ENCODE measurements at regions not wholly inside any gene's neighbourhood (a gene's known extent, or its start where the extent isn't known, plus 50 kb on each side); places are given as distances from the start of the nearest gene placed in this dataset.

GRCh38 chr3:43957553-43957952 is 266.8 kb downstream of the ABHD5 start:
- H3K79me2 ChIP-seq (replicated peaks; ENCODE audit: insufficient read depth) = no peaks in the 10 kb centered on the region
- no peak overlapping the region for H3K4me3 ChIP-seq
- H3K27ac ChIP-seq (ENCODE audit: low read depth) = no peak overlapping the region
- no peaks in the 10 kb centered on the region for H3K36me3 Mint-ChIP-seq (ENCODE audit: low read depth)
- no peak overlapping the region for H3K4me2 ChIP-seq
- no peak for DNase-seq (ENCODE audit: low spot score)
- H3K9me2 ChIP-seq (ENCODE audit: insufficient read depth) = 0 out of 2 replicates have a peak, but pooled peaks cover 4% of the 10 kb centered on the region
- no peaks in the 10 kb centered on the region for H4K20me1 ChIP-seq (replicated peaks; ENCODE audit: insufficient read depth)
- TF ChIP-seq REST (IDR thresholded peaks at IDR 0.05; ENCODE audit: unreplicated experiment) (no peak), CREB1 (CRISPR knock-in tag; IDR thresholded peaks at IDR 0.05; ENCODE audit: low read depth) (no peak), EZH2 (IDR thresholded peaks at IDR 0.05; ENCODE audit: low read depth, unreplicated experiment) (no peak), POLR2AphosphoS5 (IDR thresholded peaks at IDR 0.05; ENCODE audit: low read depth) (no peak), ZNF331 (CRISPR knock-in tag; IDR thresholded peaks at IDR 0.05; ENCODE audit: low read depth) (no peak), ZNF114 (CRISPR knock-in tag; IDR thresholded peaks at IDR 0.05) (no peak), ETS1 (IDR thresholded peaks at IDR 0.05) (no peak), EZH2phosphoT487 (IDR thresholded peaks at IDR 0.05; ENCODE audit: unreplicated experiment) (no peak), STAT1 (IDR thresholded peaks at IDR 0.05; ENCODE audit: unreplicated experiment) (no peak), JUNB (IDR thresholded peaks at IDR 0.05; ENCODE audit: unreplicated experiment) (no peak), NANOG (IDR thresholded peaks at IDR 0.05; ENCODE audit: borderline replicate concordance) (no peak)
- TF ChIP-seq, protein P1, sequence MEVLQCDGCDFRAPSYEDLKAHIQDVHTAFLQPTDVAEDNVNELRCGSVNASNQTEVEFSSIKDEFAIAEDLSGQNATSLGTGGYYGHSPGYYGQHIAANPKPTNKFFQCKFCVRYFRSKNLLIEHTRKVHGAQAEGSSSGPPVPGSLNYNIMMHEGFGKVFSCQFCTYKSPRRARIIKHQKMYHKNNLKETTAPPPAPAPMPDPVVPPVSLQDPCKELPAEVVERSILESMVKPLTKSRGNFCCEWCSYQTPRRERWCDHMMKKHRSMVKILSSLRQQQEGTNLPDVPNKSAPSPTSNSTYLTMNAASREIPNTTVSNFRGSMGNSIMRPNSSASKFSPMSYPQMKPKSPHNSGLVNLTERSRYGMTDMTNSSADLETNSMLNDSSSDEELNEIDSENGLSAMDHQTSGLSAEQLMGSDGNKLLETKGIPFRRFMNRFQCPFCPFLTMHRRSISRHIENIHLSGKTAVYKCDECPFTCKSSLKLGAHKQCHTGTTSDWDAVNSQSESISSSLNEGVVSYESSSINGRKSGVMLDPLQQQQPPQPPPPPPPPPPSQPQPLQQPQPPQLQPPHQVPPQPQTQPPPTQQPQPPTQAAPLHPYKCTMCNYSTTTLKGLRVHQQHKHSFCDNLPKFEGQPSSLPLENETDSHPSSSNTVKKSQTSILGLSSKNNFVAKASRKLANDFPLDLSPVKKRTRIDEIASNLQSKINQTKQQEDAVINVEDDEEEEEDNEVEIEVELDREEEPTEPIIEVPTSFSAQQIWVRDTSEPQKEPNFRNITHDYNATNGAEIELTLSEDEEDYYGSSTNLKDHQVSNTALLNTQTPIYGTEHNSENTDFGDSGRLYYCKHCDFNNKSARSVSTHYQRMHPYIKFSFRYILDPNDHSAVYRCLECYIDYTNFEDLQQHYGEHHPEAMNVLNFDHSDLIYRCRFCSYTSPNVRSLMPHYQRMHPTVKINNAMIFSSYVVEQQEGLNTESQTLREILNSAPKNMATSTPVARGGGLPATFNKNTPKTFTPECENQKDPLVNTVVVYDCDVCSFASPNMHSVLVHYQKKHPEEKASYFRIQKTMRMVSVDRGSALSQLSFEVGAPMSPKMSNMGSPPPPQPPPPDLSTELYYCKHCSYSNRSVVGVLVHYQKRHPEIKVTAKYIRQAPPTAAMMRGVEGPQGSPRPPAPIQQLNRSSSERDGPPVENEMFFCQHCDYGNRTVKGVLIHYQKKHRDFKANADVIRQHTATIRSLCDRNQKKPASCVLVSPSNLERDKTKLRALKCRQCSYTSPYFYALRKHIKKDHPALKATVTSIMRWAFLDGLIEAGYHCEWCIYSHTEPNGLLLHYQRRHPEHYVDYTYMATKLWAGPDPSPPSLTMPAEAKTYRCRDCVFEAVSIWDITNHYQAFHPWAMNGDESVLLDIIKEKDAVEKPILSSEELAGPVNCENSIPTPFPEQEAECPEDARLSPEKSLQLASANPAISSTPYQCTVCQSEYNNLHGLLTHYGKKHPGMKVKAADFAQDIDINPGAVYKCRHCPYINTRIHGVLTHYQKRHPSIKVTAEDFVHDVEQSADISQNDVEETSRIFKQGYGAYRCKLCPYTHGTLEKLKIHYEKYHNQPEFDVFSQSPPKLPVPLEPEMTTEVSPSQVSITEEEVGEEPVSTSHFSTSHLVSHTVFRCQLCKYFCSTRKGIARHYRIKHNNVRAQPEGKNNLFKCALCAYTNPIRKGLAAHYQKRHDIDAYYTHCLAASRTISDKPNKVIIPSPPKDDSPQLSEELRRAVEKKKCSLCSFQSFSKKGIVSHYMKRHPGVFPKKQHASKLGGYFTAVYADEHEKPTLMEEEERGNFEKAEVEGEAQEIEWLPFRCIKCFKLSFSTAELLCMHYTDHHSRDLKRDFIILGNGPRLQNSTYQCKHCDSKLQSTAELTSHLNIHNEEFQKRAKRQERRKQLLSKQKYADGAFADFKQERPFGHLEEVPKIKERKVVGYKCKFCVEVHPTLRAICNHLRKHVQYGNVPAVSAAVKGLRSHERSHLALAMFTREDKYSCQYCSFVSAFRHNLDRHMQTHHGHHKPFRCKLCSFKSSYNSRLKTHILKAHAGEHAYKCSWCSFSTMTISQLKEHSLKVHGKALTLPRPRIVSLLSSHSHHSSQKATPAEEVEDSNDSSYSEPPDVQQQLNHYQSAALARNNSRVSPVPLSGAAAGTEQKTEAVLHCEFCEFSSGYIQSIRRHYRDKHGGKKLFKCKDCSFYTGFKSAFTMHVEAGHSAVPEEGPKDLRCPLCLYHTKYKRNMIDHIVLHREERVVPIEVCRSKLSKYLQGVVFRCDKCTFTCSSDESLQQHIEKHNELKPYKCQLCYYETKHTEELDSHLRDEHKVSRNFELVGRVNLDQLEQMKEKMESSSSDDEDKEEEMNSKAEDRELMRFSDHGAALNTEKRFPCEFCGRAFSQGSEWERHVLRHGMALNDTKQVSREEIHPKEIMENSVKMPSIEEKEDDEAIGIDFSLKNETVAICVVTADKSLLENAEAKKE (CRISPR knock-in tag; IDR thresholded peaks at IDR 0.05) = no peak
- TF ChIP-seq, protein P2, sequence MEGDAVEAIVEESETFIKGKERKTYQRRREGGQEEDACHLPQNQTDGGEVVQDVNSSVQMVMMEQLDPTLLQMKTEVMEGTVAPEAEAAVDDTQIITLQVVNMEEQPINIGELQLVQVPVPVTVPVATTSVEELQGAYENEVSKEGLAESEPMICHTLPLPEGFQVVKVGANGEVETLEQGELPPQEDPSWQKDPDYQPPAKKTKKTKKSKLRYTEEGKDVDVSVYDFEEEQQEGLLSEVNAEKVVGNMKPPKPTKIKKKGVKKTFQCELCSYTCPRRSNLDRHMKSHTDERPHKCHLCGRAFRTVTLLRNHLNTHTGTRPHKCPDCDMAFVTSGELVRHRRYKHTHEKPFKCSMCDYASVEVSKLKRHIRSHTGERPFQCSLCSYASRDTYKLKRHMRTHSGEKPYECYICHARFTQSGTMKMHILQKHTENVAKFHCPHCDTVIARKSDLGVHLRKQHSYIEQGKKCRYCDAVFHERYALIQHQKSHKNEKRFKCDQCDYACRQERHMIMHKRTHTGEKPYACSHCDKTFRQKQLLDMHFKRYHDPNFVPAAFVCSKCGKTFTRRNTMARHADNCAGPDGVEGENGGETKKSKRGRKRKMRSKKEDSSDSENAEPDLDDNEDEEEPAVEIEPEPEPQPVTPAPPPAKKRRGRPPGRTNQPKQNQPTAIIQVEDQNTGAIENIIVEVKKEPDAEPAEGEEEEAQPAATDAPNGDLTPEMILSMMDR (conservative IDR thresholded peaks at IDR 0.05; ENCODE audit: low read depth in 2 of 2) = no peak
- H3K27ac Mint-ChIP-seq = no peak overlapping the region
- peaks cover 39% of the 10 kb centered on the region for H3K4me1 Mint-ChIP-seq
- no peaks in the 10 kb centered on the region for H3K36me3 ChIP-seq (ENCODE audit: insufficient read depth)
- H3K27me3 Mint-ChIP-seq (ENCODE audit: insufficient read depth, low read depth, poor library complexity) = peaks cover 4% of the 10 kb centered on the region
- H2AFZ ChIP-seq = no peak overlapping the region
- H3F3A ChIP-seq (replicated peaks; ENCODE audit: low read depth) = no peaks in the 10 kb centered on the region
- no peak overlapping the region for H3K4me3 Mint-ChIP-seq
- no peaks in the 10 kb centered on the region for H3K27me3 ChIP-seq (ENCODE audit: insufficient read depth)
- no peaks in the 10 kb centered on the region; the same call in 2 of the 3 replicates for H3K9me3 Mint-ChIP-seq
- peaks cover 26% of the 10 kb centered on the region for H3K4me1 ChIP-seq (ENCODE audit: insufficient read depth)
- ATAC-seq = no peak
